ENCODE measurements at regions not wholly inside any gene's neighbourhood (a gene's known extent, or its start where the extent isn't known, plus 50 kb on each side); places are given as distances from the start of the nearest gene placed in this dataset.
"Not testable (repeated sequence)": the region's sequence is repeated elsewhere in the genome, so short reads cannot be mapped to it uniquely, and the experiment has no call there.

DNA sequence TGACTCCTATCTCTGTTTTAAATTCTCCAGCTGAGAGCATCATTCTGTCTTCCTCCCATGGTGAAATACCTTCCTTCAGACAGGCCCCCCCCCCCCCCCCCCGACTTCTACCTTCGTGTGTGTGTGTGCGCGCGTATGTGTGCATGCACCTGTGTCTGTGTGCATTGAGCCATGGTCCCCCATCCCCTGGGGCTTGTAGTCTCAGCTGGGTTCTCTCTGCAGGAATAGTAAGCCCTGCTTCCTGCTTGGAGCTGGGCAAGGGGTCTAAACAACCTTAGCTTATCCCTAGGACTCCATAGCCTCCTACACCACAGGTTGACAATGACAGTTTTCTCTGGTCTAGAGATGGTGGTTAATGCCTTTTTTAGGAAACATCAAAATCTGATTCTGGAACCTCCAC, 427.5 kb upstream of the KLHL29 start:
- TF ChIP-seq, protein P1, sequence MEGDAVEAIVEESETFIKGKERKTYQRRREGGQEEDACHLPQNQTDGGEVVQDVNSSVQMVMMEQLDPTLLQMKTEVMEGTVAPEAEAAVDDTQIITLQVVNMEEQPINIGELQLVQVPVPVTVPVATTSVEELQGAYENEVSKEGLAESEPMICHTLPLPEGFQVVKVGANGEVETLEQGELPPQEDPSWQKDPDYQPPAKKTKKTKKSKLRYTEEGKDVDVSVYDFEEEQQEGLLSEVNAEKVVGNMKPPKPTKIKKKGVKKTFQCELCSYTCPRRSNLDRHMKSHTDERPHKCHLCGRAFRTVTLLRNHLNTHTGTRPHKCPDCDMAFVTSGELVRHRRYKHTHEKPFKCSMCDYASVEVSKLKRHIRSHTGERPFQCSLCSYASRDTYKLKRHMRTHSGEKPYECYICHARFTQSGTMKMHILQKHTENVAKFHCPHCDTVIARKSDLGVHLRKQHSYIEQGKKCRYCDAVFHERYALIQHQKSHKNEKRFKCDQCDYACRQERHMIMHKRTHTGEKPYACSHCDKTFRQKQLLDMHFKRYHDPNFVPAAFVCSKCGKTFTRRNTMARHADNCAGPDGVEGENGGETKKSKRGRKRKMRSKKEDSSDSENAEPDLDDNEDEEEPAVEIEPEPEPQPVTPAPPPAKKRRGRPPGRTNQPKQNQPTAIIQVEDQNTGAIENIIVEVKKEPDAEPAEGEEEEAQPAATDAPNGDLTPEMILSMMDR (IDR thresholded peaks at IDR 0.05; ENCODE audit: low read depth, low read length), result no peak
- no peak for DNase-seq
- H3K4me3 ChIP-seq (ENCODE audit: low read depth, low read length), result no peak overlapping the region

DNA sequence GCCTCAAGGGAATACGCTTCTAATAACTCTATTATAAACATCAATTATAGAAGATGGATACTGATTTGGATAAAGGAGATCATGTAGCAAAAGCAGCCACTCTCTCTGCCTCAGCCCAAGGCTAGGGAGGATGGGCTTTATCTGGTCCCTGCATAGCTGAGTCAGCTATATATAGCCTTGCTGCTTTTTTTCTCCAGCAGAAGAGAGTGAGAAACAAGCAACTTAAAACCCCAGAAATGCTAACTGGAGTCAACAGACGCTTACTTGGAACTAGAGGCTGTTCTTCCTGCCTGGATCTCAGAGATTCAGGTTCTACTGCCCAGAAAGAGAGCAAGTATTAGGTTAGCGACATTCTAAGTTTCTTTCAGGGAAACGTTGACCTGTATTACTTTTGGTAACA, 426.7 kb upstream of the KLHL29 start:
- H3K4me1 ChIP-seq, result no peaks in the 10 kb centered on the region; the same call in 1 of the 2 replicates
- no peak overlapping the region for H3K4me3 ChIP-seq (ENCODE audit: low read depth, low read length)
- H3K27me3 ChIP-seq, result no peaks in the 10 kb centered on the region
- TF ChIP-seq, protein P1 (IDR thresholded peaks at IDR 0.05; ENCODE audit: low read depth, low read length), result no peak
- no peak for DNase-seq
- H3K9me3 ChIP-seq, result no peaks in the 10 kb centered on the region
- H3K36me3 ChIP-seq, result no peaks in the 10 kb centered on the region

More for the DNA sequence above, 427.5 kb upstream of the KLHL29 start:
- H3K27me3 ChIP-seq, result no peaks in the 10 kb centered on the region
- H3K36me3 ChIP-seq, result no peaks in the 10 kb centered on the region
- no peaks in the 10 kb centered on the region for H3K9me3 ChIP-seq
- no peaks in the 10 kb centered on the region; the same call in 1 of the 2 replicates for H3K4me1 ChIP-seq

DNA sequence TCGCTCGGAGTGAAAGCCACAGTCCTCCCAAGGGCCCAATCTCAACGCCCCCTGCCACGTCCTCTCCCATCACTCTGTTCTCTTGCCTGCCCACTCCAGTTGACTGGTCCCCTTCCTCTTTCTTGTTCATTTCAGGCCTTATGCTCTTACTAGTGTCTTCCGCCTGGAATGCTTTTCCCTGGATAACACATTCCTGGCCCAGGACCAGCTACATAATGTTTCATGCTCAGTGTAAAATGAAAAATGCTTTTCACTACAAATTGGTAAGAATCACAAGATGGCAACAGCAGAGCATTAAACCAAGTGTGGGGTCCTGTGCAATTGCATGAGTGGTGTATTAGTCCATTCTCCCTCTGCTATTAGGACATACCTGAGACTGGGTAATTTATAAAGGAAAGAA, 417.2 kb upstream of the KLHL29 start:
- Histone ChIP-seq H3K27me3 (no peaks in the 10 kb centered on the region), H3K36me3 (no peaks in the 10 kb centered on the region), H3K4me3 (ENCODE audit: low read depth, low read length) (no peak overlapping the region), H3K4me1 (no peaks in the 10 kb centered on the region), H3K9me3 (no peaks in the 10 kb centered on the region)
- DNase-seq, result no peak
- TF ChIP-seq, protein P1 (IDR thresholded peaks at IDR 0.05; ENCODE audit: low read depth, low read length), result no peak

DNA sequence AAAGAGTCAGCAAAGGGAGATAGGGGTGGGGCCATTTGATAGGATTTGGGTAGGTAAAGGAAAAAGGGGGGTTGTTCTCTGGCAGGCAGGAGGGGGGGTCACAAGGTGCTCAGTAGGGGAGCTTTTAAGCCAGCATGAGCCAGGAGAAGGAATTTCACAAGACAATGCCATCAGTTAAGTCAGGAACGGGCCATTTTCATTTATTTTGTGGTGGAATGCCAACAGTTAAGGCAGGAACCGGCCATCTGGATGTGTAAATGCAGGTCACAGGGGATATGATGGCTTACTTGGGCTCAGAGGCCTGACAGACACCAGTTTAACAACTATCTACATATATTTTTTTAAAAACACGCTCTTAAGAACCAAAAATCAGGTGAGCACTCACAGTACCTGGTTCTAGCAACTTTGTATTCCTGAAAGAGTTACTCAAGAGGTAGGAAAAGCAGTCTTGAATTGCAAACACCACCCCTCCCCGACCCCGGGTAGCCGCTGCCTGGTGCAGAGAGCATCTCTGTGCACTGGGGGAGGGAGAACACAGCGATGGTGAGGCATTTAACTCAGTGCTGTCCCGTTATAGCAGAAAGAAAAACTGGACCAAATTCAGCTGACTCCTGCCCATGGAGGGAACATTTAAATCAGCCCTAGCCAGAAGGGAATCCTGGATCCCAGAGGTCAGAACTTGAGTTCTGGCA, 414.5 kb upstream of the KLHL29 start:
- no peak for DNase-seq
- Histone ChIP-seq H3K27me3 (no peaks in the 10 kb centered on the region), H3K4me1 (no peaks in the 10 kb centered on the region), H3K36me3 (no peaks in the 10 kb centered on the region), H3K4me3 (ENCODE audit: low read depth, low read length) (no peak overlapping the region), H3K9me3 (no peaks in the 10 kb centered on the region)
- TF ChIP-seq, protein P1 (IDR thresholded peaks at IDR 0.05; ENCODE audit: low read depth, low read length), result no peak

DNA sequence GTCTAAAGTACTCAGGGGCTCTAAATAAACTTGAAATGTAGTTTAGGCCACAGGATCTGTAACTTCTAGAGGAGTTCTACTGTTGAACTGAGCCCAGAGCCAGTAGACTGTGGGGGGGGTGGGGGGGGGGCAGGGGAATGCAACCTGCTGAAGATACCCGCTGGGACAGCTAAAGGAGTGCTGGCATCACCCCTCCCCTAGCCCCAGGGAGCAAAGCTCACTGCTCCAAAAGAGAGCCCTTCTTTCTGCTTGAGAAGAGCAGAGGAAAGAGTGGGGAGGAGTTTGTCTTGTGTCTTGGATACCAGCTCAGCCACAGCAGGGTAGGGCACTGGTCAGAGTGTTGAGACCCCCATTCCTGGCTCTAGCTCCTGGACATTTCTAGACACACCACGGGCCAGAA, 414.0 kb upstream of the KLHL29 start:
- Histone ChIP-seq H3K4me1 (no peaks in the 10 kb centered on the region), H3K36me3 (no peaks in the 10 kb centered on the region), H3K27me3 (no peaks in the 10 kb centered on the region), H3K9me3 (no peaks in the 10 kb centered on the region), H3K4me3 (ENCODE audit: low read depth, low read length) (no peak overlapping the region)
- no peak for DNase-seq
- TF ChIP-seq, protein P1 (IDR thresholded peaks at IDR 0.05; ENCODE audit: low read depth, low read length), result no peak

DNA sequence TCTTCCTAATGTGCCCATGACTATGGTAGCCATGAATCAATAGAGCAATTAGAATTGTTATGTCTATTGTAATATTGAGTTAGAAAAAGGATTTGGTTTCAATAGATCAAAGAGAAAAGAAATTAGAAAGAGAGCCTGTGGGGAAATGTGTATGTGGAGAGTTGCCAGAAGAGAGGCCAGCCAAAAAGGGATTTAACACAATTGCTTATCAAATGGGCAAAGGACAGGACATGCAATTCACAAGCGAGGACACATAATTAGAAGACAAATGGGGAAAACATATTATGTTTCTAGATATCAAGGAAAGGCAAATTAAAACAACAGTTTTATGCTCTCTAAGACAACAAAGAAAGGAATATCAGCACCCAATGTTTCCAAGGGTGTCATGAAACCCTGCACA, 403.2 kb upstream of the KLHL29 start:
- Histone ChIP-seq H3K4me1 (no peaks in the 10 kb centered on the region), H3K9me3 (no peaks in the 10 kb centered on the region), H3K36me3 (no peaks in the 10 kb centered on the region), H3K27me3 (no peaks in the 10 kb centered on the region), H3K4me3 (ENCODE audit: low read depth, low read length) (no peak overlapping the region)
- TF ChIP-seq, protein P1 (IDR thresholded peaks at IDR 0.05; ENCODE audit: low read depth, low read length), result no peak
- no peak for DNase-seq

DNA sequence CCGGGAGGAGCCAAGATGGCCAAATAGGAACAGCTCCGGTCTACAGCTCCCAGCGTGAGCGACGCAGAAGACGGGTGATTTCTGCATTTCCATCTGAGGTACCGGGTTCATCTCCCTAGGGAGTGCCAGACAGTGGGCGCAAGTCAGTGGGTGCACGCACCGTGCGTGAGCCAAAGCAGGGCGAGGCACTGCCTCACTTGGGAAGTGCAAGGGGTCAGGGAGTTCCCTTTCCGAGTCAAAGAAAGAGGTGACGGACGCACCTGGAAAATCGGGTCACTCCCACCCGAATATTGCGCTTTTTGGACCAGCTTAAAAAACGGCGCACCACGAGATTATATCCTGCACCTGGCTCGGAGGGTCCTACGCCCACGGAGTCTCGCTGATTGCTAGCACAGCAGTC, 400.8 kb upstream of the KLHL29 start:
- not testable (repeated sequence) for H3K4me3 ChIP-seq (ENCODE audit: low read depth, low read length); DNase-seq; H3K27me3 ChIP-seq; H3K36me3 ChIP-seq; H3K4me1 ChIP-seq; H3K9me3 ChIP-seq

Measured in BE2C (cell line).